Right atrium auricular region (tissue), 2 donors: ENCODE measurements at regions not wholly inside any gene's neighbourhood (a gene's known extent, or its start where the extent isn't known, plus 50 kb on each side); places are given as distances from the start of the nearest gene placed in this dataset.

Experiments used
- DNase-seq: peaks from one replicate; pipeline ENCODE4 v3.0.0-alpha.2; 2019; ENCODE audit warnings: low spot score
- H3K27ac ChIP-seq, 2 donors: fragments of 200-600 bp; sonication (generic); 1 replicate in 1 of 2; 2 replicates in 1 of 2; pipeline ENCODE4 v1.5.1; 2016 to 2019
- H3K27me3 ChIP-seq, 2 donors: fragments of 200-600 bp; sonication (generic); one replicate each; pipeline versions ENCODE4 v1.5.1 to v1.6.0; 2017 to 2019
- H3K36me3 ChIP-seq: fragments of 200-600 bp; sonication (generic); one replicate; pipeline ENCODE4 v1.5.1; 2016
- H3K4me1 ChIP-seq, 2 donors: fragments of 200-600 bp; sonication (generic); one replicate each; pipeline versions ENCODE4 v1.5.1 to v1.6.0; 2017 to 2019
- H3K4me3 ChIP-seq, 2 donors: fragments of 200-600 bp; sonication (generic); 1 replicate in 1 of 2; 2 replicates in 1 of 2; pipeline ENCODE4 v1.5.1; 2017 to 2019; ENCODE audit warnings: mild to moderate bottlenecking in 1 of 2, moderate library complexity in 1 of 2
- H3K9me3 ChIP-seq, 2 donors: fragments of 200-600 bp; sonication (generic); one replicate each; pipeline ENCODE4 v1.5.1; 2019
- TF ChIP-seq, protein P1 (sequence below), 2 donors: fragments of 200-600 bp; sonication (generic); IDR thresholded peaks; one replicate each; pipeline ENCODE4 v1.5.1; 2019; ENCODE audit warnings: antibody characterized with exemption in 2 of 2

DNA sequence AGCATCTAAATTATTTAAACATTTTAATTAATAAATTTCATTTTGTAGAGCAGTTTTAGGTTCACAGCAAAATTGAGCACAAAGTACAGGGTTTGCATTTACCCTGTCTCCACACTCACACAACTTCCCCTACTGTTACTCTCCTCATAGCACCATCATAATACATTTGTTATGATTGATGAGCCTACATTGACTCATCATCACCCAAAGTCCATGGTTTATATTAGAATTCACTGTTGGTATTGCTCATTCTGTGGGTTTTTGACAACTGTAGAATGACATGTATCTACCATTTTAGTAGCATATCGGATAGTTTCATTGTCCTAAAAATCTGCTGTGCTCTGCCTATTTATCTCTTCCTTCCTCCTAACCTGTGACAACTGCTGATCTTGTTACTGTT lies 411.1 kb upstream of the MPDZ start:
- Histone ChIP-seq H3K27me3 (no peaks in the 10 kb centered on the region), H3K4me3 (no peak overlapping the region), H3K36me3 (no peaks in the 10 kb centered on the region), H3K9me3 (no peaks in the 10 kb centered on the region), H3K4me1 (no peaks in the 10 kb centered on the region), H3K27ac (no peak overlapping the region)
- TF ChIP-seq, protein P1, sequence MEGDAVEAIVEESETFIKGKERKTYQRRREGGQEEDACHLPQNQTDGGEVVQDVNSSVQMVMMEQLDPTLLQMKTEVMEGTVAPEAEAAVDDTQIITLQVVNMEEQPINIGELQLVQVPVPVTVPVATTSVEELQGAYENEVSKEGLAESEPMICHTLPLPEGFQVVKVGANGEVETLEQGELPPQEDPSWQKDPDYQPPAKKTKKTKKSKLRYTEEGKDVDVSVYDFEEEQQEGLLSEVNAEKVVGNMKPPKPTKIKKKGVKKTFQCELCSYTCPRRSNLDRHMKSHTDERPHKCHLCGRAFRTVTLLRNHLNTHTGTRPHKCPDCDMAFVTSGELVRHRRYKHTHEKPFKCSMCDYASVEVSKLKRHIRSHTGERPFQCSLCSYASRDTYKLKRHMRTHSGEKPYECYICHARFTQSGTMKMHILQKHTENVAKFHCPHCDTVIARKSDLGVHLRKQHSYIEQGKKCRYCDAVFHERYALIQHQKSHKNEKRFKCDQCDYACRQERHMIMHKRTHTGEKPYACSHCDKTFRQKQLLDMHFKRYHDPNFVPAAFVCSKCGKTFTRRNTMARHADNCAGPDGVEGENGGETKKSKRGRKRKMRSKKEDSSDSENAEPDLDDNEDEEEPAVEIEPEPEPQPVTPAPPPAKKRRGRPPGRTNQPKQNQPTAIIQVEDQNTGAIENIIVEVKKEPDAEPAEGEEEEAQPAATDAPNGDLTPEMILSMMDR (IDR thresholded peaks at IDR 0.05): no peak
- no peak for DNase-seq

DNA sequence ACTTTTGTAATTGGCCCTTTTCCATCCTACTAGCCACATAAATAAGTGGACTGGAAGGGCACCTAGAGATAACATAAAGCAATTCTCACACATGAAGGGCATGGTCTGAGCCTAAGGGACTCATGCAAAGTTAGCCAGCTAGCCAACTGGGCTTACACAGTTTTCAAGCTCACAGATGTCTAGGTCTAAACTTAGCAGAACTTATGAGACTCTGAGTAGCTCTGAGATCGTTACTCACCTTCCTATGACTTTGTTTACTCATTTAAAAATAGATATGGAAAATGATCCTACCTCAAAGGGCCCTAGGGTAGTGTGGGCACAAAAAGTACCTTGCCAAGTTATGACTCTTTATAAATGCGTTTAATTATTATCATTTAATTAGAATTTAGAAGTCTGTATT lies 410.4 kb upstream of the MPDZ start:
- Histone ChIP-seq H3K27ac (no peak overlapping the region), H3K9me3 (no peaks in the 10 kb centered on the region)

DNA sequence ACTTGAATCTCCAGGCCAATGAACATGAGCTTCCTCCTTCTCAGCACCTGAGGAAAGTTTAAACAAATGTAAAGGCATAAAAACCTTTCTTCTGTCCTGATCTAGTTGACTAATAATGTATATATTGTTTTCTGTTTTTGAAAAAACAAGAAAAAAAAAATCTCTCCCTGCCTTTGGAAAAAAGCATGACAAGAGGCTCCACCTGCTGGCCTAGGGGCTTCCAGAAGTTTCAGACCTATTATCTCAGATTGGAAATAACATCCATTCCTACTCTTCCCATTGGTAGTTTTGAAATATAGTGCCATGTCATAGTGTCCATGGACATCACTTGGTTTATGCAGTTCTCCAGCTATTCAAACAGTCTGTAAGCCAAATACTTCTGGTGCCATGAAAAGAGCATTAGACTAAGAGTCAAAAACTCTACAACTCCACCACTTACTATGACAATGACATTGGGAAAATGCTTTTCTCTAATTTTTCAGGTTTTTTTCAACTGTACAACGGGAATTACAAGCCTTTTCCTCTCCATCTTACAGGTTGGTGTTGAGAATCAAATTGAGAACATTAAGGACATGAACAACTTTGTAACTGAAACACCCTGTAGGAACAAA lies 409.6 kb upstream of the MPDZ start:
- Histone ChIP-seq H3K4me3 (no peak overlapping the region), H3K27ac (no peak overlapping the region), H3K36me3 (no peaks in the 10 kb centered on the region), H3K27me3 (no peaks in the 10 kb centered on the region), H3K9me3 (no peaks in the 10 kb centered on the region), H3K4me1 (peaks cover 0 to 10% of the 10 kb centered on the region in 2 donors)
- TF ChIP-seq, protein P1 (IDR thresholded peaks at IDR 0.05): peak; percentile 29 to 65
- no peak for DNase-seq

More for the DNA sequence above, 410.4 kb upstream of the MPDZ start:
- DNase-seq: no peak
- H3K4me1 ChIP-seq: peaks cover 0 to 3% of the 10 kb centered on the region in 2 donors
- no peaks in the 10 kb centered on the region for H3K27me3 ChIP-seq
- TF ChIP-seq, protein P1 (IDR thresholded peaks at IDR 0.05): no peak
- no peaks in the 10 kb centered on the region for H3K36me3 ChIP-seq
- H3K4me3 ChIP-seq: no peak overlapping the region

DNA sequence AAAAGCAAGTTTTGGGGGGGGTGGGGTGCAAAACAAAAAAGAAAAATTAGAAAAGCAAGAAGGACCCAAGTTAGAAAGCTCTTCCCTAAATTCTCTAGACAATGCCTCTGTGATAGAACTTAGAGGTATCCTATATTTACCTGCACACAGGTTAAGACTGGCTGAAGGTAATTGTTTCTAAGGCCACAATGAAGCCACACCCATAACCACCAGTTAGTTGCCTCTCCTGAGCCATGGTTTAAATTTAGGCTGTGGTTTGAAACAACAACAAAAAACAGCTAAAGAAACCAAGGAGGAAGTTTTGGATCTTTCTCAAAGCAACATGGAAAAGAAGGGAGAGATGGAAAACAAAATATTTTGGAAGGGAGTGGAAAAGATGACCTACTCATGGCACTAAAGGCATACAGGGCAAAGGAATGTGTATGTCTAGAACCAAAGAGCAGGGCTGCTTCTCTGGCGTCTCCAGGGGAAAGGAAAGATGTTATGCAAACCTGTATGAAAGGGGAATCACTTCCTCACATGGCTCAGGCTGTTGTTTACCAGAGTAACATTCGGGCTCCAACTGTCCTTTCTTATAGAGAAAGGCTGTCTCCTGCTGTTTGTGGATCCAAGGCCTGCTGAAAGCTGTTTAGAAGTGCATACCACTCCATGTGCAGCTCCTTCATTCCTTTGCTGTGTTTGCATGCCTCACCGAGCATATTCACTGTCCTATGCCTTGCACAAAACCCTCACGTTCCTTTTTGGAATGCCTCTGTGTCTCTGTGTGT lies 408.9 kb upstream of the MPDZ start:
- H3K4me3 ChIP-seq: no peak overlapping the region
- no peak for DNase-seq
- TF ChIP-seq, protein P1 (IDR thresholded peaks at IDR 0.05): no peak
- no peak overlapping the region for H3K27ac ChIP-seq
- H3K4me1 ChIP-seq: peaks cover 0 to 10% of the 10 kb centered on the region in 2 donors
- no peaks in the 10 kb centered on the region for H3K27me3 ChIP-seq
- no peaks in the 10 kb centered on the region for H3K9me3 ChIP-seq
- H3K36me3 ChIP-seq: no peaks in the 10 kb centered on the region

DNA sequence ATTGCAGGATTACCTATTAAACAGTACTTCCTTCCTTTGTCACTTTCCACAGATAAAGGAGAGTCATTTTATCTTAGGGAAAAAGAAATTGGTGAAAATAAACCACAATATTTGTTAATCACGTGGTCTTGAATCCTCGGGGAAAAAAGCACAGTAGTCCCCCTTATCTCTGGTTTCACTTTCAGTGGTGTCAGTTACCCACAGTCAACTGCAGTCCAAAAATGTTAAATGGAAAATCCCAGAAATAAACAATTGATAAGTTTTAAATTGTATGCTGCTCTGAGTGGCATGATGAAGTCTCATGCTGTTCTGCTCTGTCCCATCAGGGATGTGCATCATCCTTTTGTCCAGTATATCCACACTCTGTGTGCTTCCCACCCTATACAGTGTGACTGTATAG lies 405.2 kb upstream of the MPDZ start:
- H3K36me3 ChIP-seq: no peaks in the 10 kb centered on the region
- H3K4me1 ChIP-seq: peaks cover 0 to 10% of the 10 kb centered on the region in 2 donors
- no peaks in the 10 kb centered on the region for H3K27me3 ChIP-seq
- H3K9me3 ChIP-seq: no peaks in the 10 kb centered on the region
- no peak overlapping the region for H3K4me3 ChIP-seq
- TF ChIP-seq, protein P1 (IDR thresholded peaks at IDR 0.05): no peak
- no peak for DNase-seq
- no peak overlapping the region for H3K27ac ChIP-seq
